ENCODE measurements at regions not wholly inside any gene's neighbourhood (a gene's known extent, or its start where the extent isn't known, plus 50 kb on each side); places are given as distances from the start of the nearest gene placed in this dataset.

DNA sequence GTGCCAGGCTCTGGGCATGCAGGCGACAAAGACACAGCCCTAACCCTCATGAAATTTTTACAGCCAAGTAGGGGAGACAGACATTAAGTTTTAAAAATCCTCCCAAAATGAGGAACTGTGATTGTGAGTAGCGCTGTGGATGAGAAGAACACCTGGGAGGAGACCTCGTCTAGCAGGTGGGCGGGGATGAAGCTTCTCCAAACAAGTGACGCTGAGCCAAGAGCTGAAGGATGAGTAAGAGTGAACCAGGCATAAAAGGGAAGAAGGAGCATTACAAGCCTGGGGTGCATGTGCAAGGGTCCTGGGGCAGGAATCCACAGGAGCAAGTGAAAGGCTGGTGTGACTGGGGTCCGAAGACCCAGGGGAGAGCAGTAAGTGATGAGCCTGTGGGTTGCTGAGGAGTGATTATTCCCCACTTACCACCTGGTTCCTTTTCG, 149.4 kb upstream of the HS3ST2 start:
- no peak overlapping the region for H3K9ac ChIP-seq (ENCODE audit: insufficient read depth in 1 of 2, low read depth in 2 of 2, low read length in 2 of 2)
- DNase-seq (ENCODE audit: extremely low read depth in 1 of 4, low spot score in 3 of 4): no peak
- H3K4me3 ChIP-seq: no peak overlapping the region
- H3K9me1 ChIP-seq (ENCODE audit: control insufficient read depth, insufficient read depth, low read length): no peaks in the 10 kb centered on the region
- H2AFZ ChIP-seq (ENCODE audit: low read depth, low read length): no peak overlapping the region
- H3K27ac ChIP-seq (ENCODE audit: extremely low read depth, low read depth, low read length): no peak overlapping the region
- TF ChIP-seq BCOR (IDR thresholded peaks at IDR 0.05) (0 out of 2 replicates have a peak, but pooled peaks have one; percentile 16), SPI1 (IDR thresholded peaks at IDR 0.05; ENCODE audit: borderline replicate concordance, low read depth, low read length) (0 out of 2 replicates have a peak, but pooled peaks have one; percentile 5), RBM25 (IDR thresholded peaks at IDR 0.05; ENCODE audit: low read depth, low read length, severe bottlenecking) (peak; percentile 79), NR2C2 (CRISPR knock-in tag; IDR thresholded peaks at IDR 0.05) (no peak), NR2C2 (tag; IDR thresholded peaks at IDR 0.05) (no peak)
- in situ Hi-C loops (cut with MboI) (no loop called here), intact Hi-C loops (cut with micrococcal nuclease) (no loop called here)
- CTCF ChIA-PET (ENCODE audit: low intra/inter-chr PET ratio): no interaction called here
- BruUV-seq (replicated peaks): no TSS peak
- no peaks in the 10 kb centered on the region for H3K36me3 ChIP-seq (ENCODE audit: control insufficient read depth, insufficient read depth, low read length)
- no peak for ATAC-seq
- no peaks in the 10 kb centered on the region for H3K4me1 ChIP-seq (replicated peaks in 1 of 2; ENCODE audit: control insufficient read depth in 2 of 2, insufficient read depth in 2 of 2, low read length in 2 of 2)
- POLR2A ChIA-PET: interaction anchor here (0.7 kb wide), 1 partner anchor 1717 kb away, joined by 3 read pairs; no protein-coding TSS in a partner anchor
- H3K9me3 ChIP-seq (replicated peaks; ENCODE audit: control insufficient read depth, insufficient read depth, low read depth, low read length): no peaks in the 10 kb centered on the region
- H3K4me2 ChIP-seq (ENCODE audit: insufficient read depth, low read length): no peak overlapping the region
- H3K79me2 ChIP-seq (ENCODE audit: control insufficient read depth, insufficient read depth, low read length): no peaks in the 10 kb centered on the region
- 0% methylated on average over 7 of the region's 7 CpGs for WGBS (ENCODE audit: insufficient coverage, low coverage, missing lambda C conversion rate)
- H4K20me1 ChIP-seq (replicated peaks; ENCODE audit: control insufficient read depth, insufficient read depth, low read length): no peaks in the 10 kb centered on the region
- peaks cover 24 to 26% of the 10 kb centered on the region in 2 experiments for H3K27me3 ChIP-seq (ENCODE audit: control insufficient read depth in 2 of 2, insufficient read depth in 2 of 2, low read length in 2 of 2)
- FAIRE-seq: no peak

- CTCF ChIA-PET (ENCODE audit: low intra/inter-chr PET ratio): no interaction called here
- Histone ChIP-seq H3K36me3 (ENCODE audit: control insufficient read depth, insufficient read depth, low read length) (no peaks in the 10 kb centered on the region), H2AFZ (ENCODE audit: low read depth, low read length) (no peak overlapping the region), H3K27me3 (ENCODE audit: control insufficient read depth in 2 of 2, insufficient read depth in 2 of 2, low read length in 2 of 2) (peaks cover 24 to 26% of the 10 kb centered on the region in 2 experiments), H3K4me1 (replicated peaks in 1 of 2; ENCODE audit: control insufficient read depth in 2 of 2, insufficient read depth in 2 of 2, low read length in 2 of 2) (no peaks in the 10 kb centered on the region; a peak in 1 of 5 replicates), H3K79me2 (ENCODE audit: control insufficient read depth, insufficient read depth, low read length) (no peaks in the 10 kb centered on the region), H3K9ac (ENCODE audit: insufficient read depth in 1 of 2, low read depth in 2 of 2, low read length in 2 of 2) (no peak overlapping the region), H3K9me1 (ENCODE audit: control insufficient read depth, insufficient read depth, low read length) (no peaks in the 10 kb centered on the region), H3K4me2 (ENCODE audit: insufficient read depth, low read length) (no peak overlapping the region), H4K20me1 (replicated peaks; ENCODE audit: control insufficient read depth, insufficient read depth, low read length) (no peaks in the 10 kb centered on the region), H3K9me3 (replicated peaks; ENCODE audit: control insufficient read depth, insufficient read depth, low read depth, low read length) (no peaks in the 10 kb centered on the region), H3K4me3 (no peak overlapping the region), H3K27ac (ENCODE audit: extremely low read depth, low read depth, low read length) (no peak overlapping the region)
- in situ Hi-C loops (cut with MboI): no loop called here
- WGBS (ENCODE audit: insufficient coverage, low coverage, missing lambda C conversion rate): under 1% methylated on average over 9 of the region's 9 CpGs
- FAIRE-seq (no peak), DNase-seq (ENCODE audit: extremely low read depth in 1 of 4, low spot score in 3 of 4) (no peak), ATAC-seq (no peak)
- intact Hi-C loops (cut with micrococcal nuclease): no loop called here
- POLR2A ChIA-PET: interaction anchor here (1.2 kb wide), 1 partner anchor 10 kb away, joined by 3 read pairs; no protein-coding TSS in a partner anchor
- no TSS peak for BruUV-seq (replicated peaks)
- TF ChIP-seq IFI16 (CRISPR knock-in tag; IDR thresholded peaks at IDR 0.05) (no peak), NFIX (CRISPR knock-in tag; IDR thresholded peaks at IDR 0.05; ENCODE audit: low read depth) (no peak), PRDM10 (IDR thresholded peaks at IDR 0.05; ENCODE audit: partially characterized antibody) (no peak)
Measured at GRCh38 chr16:22665048-22665797, 148.7 kb upstream of the HS3ST2 start.

Data from K562 (cell line).